ENCODE measurements at regions not wholly inside any gene's neighbourhood (a gene's known extent, or its start where the extent isn't known, plus 50 kb on each side); places are given as distances from the start of the nearest gene placed in this dataset.

GRCh38 chr4:74598611-74599325, 153.8 kb downstream of the AREG start:
- no peaks in the 10 kb centered on the region for H3F3A ChIP-seq (ENCODE audit: control insufficient read depth, insufficient read depth)
- H3K4me3 ChIP-seq (ENCODE audit: low read length): no peak overlapping the region
- H3K36me3 ChIP-seq (ENCODE audit: control insufficient read depth, low read length): no peaks in the 10 kb centered on the region
- peaks cover 6% of the 10 kb centered on the region; the same call in 1 of the 2 replicates for H3K9me3 ChIP-seq (ENCODE audit: control insufficient read depth, insufficient read depth, low read length)
- TF ChIP-seq EZH2phosphoT487 (IDR thresholded peaks at IDR 0.05; ENCODE audit: borderline replicate concordance, low read length) (no peak), CTCF (IDR thresholded peaks at IDR 0.05; ENCODE audit: low read depth, low read length, poor library complexity, severe bottlenecking) (no peak)
- no peak overlapping the region for H3K4me2 ChIP-seq (ENCODE audit: low read length)
- no peaks in the 10 kb centered on the region for H3K79me2 ChIP-seq (ENCODE audit: control insufficient read depth, low read length)
- H3K4me1 ChIP-seq (ENCODE audit: control insufficient read depth, low read length): no peaks in the 10 kb centered on the region
- no peaks in the 10 kb centered on the region for H3K9me2 ChIP-seq (replicated peaks; ENCODE audit: control insufficient read depth, low read length)
- H4K20me1 ChIP-seq (ENCODE audit: control insufficient read depth, insufficient read depth, low read depth, low read length): no peaks in the 10 kb centered on the region
- H3K27ac ChIP-seq (ENCODE audit: low read depth, low read length): no peak overlapping the region
- no peaks in the 10 kb centered on the region for H3K27me3 ChIP-seq (ENCODE audit: control insufficient read depth, low read length)

GRCh38 chr4:74603186-74603585, 158.2 kb downstream of the AREG start:
- TF ChIP-seq CTCF (IDR thresholded peaks at IDR 0.05; ENCODE audit: low read depth, low read length, poor library complexity, severe bottlenecking) (no peak), EZH2phosphoT487 (IDR thresholded peaks at IDR 0.05; ENCODE audit: borderline replicate concordance, low read length) (no peak)
- no peaks in the 10 kb centered on the region for H3F3A ChIP-seq (ENCODE audit: control insufficient read depth, insufficient read depth)
- no peaks in the 10 kb centered on the region for H4K20me1 ChIP-seq (ENCODE audit: control insufficient read depth, insufficient read depth, low read depth, low read length)
- no peaks in the 10 kb centered on the region for H3K79me2 ChIP-seq (ENCODE audit: control insufficient read depth, low read length)
- no peaks in the 10 kb centered on the region for H3K27me3 ChIP-seq (ENCODE audit: control insufficient read depth, low read length)
- no peaks in the 10 kb centered on the region for H3K4me1 ChIP-seq (ENCODE audit: control insufficient read depth, low read length)
- H3K4me2 ChIP-seq (ENCODE audit: low read length): no peak overlapping the region
- H3K9me2 ChIP-seq (replicated peaks; ENCODE audit: control insufficient read depth, low read length): no peaks in the 10 kb centered on the region
- H3K4me3 ChIP-seq (ENCODE audit: low read length): no peak overlapping the region
- H3K36me3 ChIP-seq (ENCODE audit: control insufficient read depth, low read length): no peaks in the 10 kb centered on the region
- no peaks in the 10 kb centered on the region for H3K9me3 ChIP-seq (ENCODE audit: control insufficient read depth, insufficient read depth, low read length)
- H3K27ac ChIP-seq (ENCODE audit: low read depth, low read length): no peak overlapping the region

DNA sequence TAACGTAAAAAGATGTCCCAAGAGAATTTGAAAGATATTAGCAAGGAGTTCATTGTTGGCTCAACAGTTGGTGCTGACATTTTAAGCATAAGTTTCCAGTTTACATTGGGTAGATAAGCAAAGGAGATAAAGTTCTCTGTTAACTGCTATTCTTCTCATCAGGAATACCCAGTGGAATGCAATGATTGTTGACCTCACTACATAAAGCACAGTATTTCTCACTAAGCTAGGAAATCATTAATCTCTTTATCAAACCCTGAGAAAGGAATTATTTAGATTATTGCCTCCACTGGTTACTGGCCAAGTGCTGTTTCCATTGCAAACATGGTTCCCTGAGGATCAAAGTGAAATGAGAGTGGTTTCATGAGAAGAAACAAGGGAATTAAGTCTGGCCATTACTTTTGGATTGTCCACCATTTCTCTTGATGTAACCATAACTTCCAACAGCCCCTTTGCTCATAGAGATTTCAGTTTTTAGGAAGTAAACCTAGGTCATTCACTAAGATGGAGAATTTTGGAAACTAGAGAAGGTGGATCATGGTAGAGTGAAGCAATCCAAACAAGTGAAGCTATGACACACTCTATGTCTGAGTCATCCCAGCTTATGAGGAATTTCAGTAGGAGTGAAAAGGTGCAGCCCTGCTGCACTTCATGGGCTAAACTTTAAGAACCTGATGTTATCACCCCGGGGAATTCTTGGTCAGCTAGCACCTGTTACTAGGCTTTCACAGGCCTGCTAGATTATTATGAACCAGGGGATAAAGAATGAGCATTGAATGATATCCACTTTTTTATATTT, 163.4 kb downstream of the AREG start:
- Histone ChIP-seq H3F3A (ENCODE audit: control insufficient read depth, insufficient read depth) (no peaks in the 10 kb centered on the region), H3K4me3 (ENCODE audit: low read length) (no peak overlapping the region), H3K4me1 (ENCODE audit: control insufficient read depth, low read length) (no peaks in the 10 kb centered on the region), H3K27ac (ENCODE audit: low read depth, low read length) (no peak overlapping the region), H3K4me2 (ENCODE audit: low read length) (no peak overlapping the region), H3K36me3 (ENCODE audit: control insufficient read depth, low read length) (no peaks in the 10 kb centered on the region), H3K79me2 (ENCODE audit: control insufficient read depth, low read length) (no peaks in the 10 kb centered on the region), H3K9me2 (replicated peaks; ENCODE audit: control insufficient read depth, low read length) (no peaks in the 10 kb centered on the region), H3K9me3 (ENCODE audit: control insufficient read depth, insufficient read depth, low read length) (no peaks in the 10 kb centered on the region), H4K20me1 (ENCODE audit: control insufficient read depth, insufficient read depth, low read depth, low read length) (no peaks in the 10 kb centered on the region), H3K27me3 (ENCODE audit: control insufficient read depth, low read length) (no peaks in the 10 kb centered on the region)
- TF ChIP-seq EZH2phosphoT487 (IDR thresholded peaks at IDR 0.05; ENCODE audit: borderline replicate concordance, low read length): no peak
- TF ChIP-seq CTCF (IDR thresholded peaks at IDR 0.05; ENCODE audit: low read depth, low read length, poor library complexity, severe bottlenecking): no peak
